Mucosa of rectum (tissue), 2 donors: ENCODE measurements at regions not wholly inside any gene's neighbourhood (a gene's known extent, or its start where the extent isn't known, plus 50 kb on each side); places are given as distances from the start of the nearest gene placed in this dataset.
A peak's percentile ranks its signal among the peaks of the same experiment; 100 is the strongest.

Experiments used
- H3K27ac ChIP-seq, 2 donors: one replicate each; pipeline ENCODE4 v1.7.0; 2013; ENCODE audit warnings: inconsistent platforms in 2 of 2, low read depth in 2 of 2, low read length in 2 of 2
- H3K27me3 ChIP-seq, 2 donors: one replicate each; pipeline ENCODE4 v1.7.0; 2013; ENCODE audit warnings: low read length in 2 of 2; ENCODE audit not compliant: control insufficient read depth in 2 of 2, insufficient read depth in 2 of 2
- H3K36me3 ChIP-seq, 2 donors: one replicate each; pipeline ENCODE4 v1.7.0; 2013; ENCODE audit warnings: low read length in 2 of 2; ENCODE audit not compliant: control insufficient read depth in 2 of 2, insufficient read depth in 2 of 2
- H3K4me1 ChIP-seq, 2 donors: one replicate each; pipeline ENCODE4 v1.7.0; 2013; ENCODE audit warnings: low read length in 2 of 2, mild to moderate bottlenecking in 1 of 2; ENCODE audit not compliant: control insufficient read depth in 2 of 2, insufficient read depth in 2 of 2
- H3K4me3 ChIP-seq, 2 donors: one replicate each; pipeline ENCODE4 v1.7.0; 2013; ENCODE audit warnings: low read length in 2 of 2
- H3K9ac ChIP-seq, 2 donors: one replicate each; pipeline ENCODE4 v1.7.0; 2013; ENCODE audit warnings: low read length in 2 of 2, low read depth in 1 of 2, mild to moderate bottlenecking in 1 of 2
- H3K9me3 ChIP-seq, 2 donors: one replicate each; pipeline ENCODE4 v1.7.0; 2013; ENCODE audit warnings: low read length in 2 of 2; ENCODE audit not compliant: control insufficient read depth in 2 of 2
- donor health status: healthy.
- donor health status: Normal muscosa, but diverticular disease.

GRCh38 chr17:77457572-77458201 lies 316.9 kb downstream of the SEC14L1 start:
- H3K27me3 ChIP-seq, result no peaks in the 10 kb centered on the region
- H3K9ac ChIP-seq, result peak overlapping the region in 1 of 2 donors; percentile 41
- peak overlapping the region; percentile 9 to 75 for H3K27ac ChIP-seq
- peak overlapping the region in 1 of 2 donors; percentile 45 for H3K4me3 ChIP-seq
- peaks cover 36 to 37% of the 10 kb centered on the region in 2 donors for H3K4me1 ChIP-seq
- no peaks in the 10 kb centered on the region for H3K9me3 ChIP-seq
- H3K36me3 ChIP-seq, result peaks cover 0 to 5% of the 10 kb centered on the region in 2 donors

- H3K9me3 ChIP-seq, result no peaks in the 10 kb centered on the region
- H3K4me3 ChIP-seq, result no peak overlapping the region
- peak overlapping the region in 1 of 2 donors; percentile 75 for H3K27ac ChIP-seq
- H3K4me1 ChIP-seq, result peaks cover 32% of the 10 kb centered on the region in 2 donors
- no peaks in the 10 kb centered on the region for H3K27me3 ChIP-seq
- H3K36me3 ChIP-seq, result peaks cover 0 to 7% of the 10 kb centered on the region in 2 donors
- H3K9ac ChIP-seq, result no peak overlapping the region
These were observed 317.6 kb downstream of the SEC14L1 start for GRCh38 chr17:77458202-77459017.

- peak overlapping the region in 1 of 2 donors; percentile 34 for H3K9ac ChIP-seq
- peak overlapping the region in 1 of 2 donors; percentile 78 for H3K27ac ChIP-seq
- no peaks in the 10 kb centered on the region for H3K27me3 ChIP-seq
- H3K36me3 ChIP-seq, result peaks cover 0 to 7% of the 10 kb centered on the region in 2 donors
- peak overlapping the region in 1 of 2 donors; percentile 4 for H3K4me3 ChIP-seq
- no peaks in the 10 kb centered on the region for H3K9me3 ChIP-seq
- peaks cover 25 to 28% of the 10 kb centered on the region in 2 donors for H3K4me1 ChIP-seq
These were observed 318.4 kb downstream of the SEC14L1 start for GRCh38 chr17:77459018-77459755.

GRCh38 chr17:77460514-77461046 lies 319.8 kb downstream of the SEC14L1 start:
- H3K36me3 ChIP-seq, result peaks cover 0 to 3% of the 10 kb centered on the region in 2 donors

GRCh38 chr17:77461277-77462057 lies 320.7 kb downstream of the SEC14L1 start:
- peak overlapping the region in 1 of 2 donors; percentile 47 for H3K9ac ChIP-seq
- H3K4me1 ChIP-seq, result peaks cover 24 to 35% of the 10 kb centered on the region in 2 donors
- H3K4me3 ChIP-seq, result no peak overlapping the region
- peaks cover 0 to 2% of the 10 kb centered on the region in 2 donors for H3K36me3 ChIP-seq
- H3K9me3 ChIP-seq, result no peaks in the 10 kb centered on the region
- H3K27ac ChIP-seq, result peak overlapping the region; percentile 49 to 77
- H3K27me3 ChIP-seq, result no peaks in the 10 kb centered on the region

More at GRCh38 chr17:77460514-77461046, 319.8 kb downstream of the SEC14L1 start:
- Histone ChIP-seq H3K27ac (peak overlapping the region; percentile 38 to 78), H3K9me3 (no peaks in the 10 kb centered on the region), H3K27me3 (no peaks in the 10 kb centered on the region), H3K4me1 (peaks cover 18 to 32% of the 10 kb centered on the region in 2 donors), H3K4me3 (no peak overlapping the region), H3K9ac (peak overlapping the region; percentile 26 to 47)

GRCh38 chr17:77462090-77462489 lies 321.3 kb downstream of the SEC14L1 start:
- Histone ChIP-seq H3K4me1 (peaks cover 29 to 35% of the 10 kb centered on the region in 2 donors), H3K36me3 (peaks cover 0 to 4% of the 10 kb centered on the region in 2 donors), H3K9me3 (no peaks in the 10 kb centered on the region), H3K27me3 (no peaks in the 10 kb centered on the region), H3K9ac (peak overlapping the region in 1 of 2 donors; percentile 47), H3K27ac (peak overlapping the region; percentile 49 to 77), H3K4me3 (no peak overlapping the region)

- H3K27me3 ChIP-seq, result no peaks in the 10 kb centered on the region
These were observed 322.1 kb downstream of the SEC14L1 start for GRCh38 chr17:77462553-77463497.

GRCh38 chr17:77464988-77465357 lies 324.2 kb downstream of the SEC14L1 start:
- Histone ChIP-seq H3K9ac (no peak overlapping the region), H3K4me3 (peak overlapping the region in 1 of 2 donors; percentile 9), H3K4me1 (peaks cover 17 to 30% of the 10 kb centered on the region in 2 donors), H3K9me3 (no peaks in the 10 kb centered on the region), H3K27ac (peak overlapping the region; percentile 44 to 79), H3K27me3 (no peaks in the 10 kb centered on the region), H3K36me3 (peaks cover 7% of the 10 kb centered on the region in 2 donors)

More at GRCh38 chr17:77462553-77463497, 322.1 kb downstream of the SEC14L1 start:
- Histone ChIP-seq H3K9ac (peak overlapping the region in 1 of 2 donors; percentile 24), H3K4me1 (peaks cover 30% of the 10 kb centered on the region in 2 donors), H3K36me3 (peaks cover 4 to 5% of the 10 kb centered on the region in 2 donors), H3K9me3 (no peaks in the 10 kb centered on the region), H3K4me3 (no peak overlapping the region), H3K27ac (peak overlapping the region in 1 of 2 donors; percentile 77)
